DND-41 (cell line): ENCODE measurements at regions not wholly inside any gene's neighbourhood (a gene's known extent, or its start where the extent isn't known, plus 50 kb on each side); places are given as distances from the start of the nearest gene placed in this dataset.
"Not testable (repeated sequence)": the region's sequence is repeated elsewhere in the genome, so short reads cannot be mapped to it uniquely, and the experiment has no call there.

Experiments
- ATAC-seq: fragments of 200-7000 bp; cut with Tn5 transposase; 3 replicates; pipeline ENCODE4 v1.9.1; 2021; ENCODE audit warnings: low read depth; ENCODE audit not compliant: insufficient read depth
- DNase-seq: peaks from one replicate; pipeline ENCODE4 v3.0.0-alpha.2; 2020
- H2AFZ ChIP-seq: 2 replicates; pipeline ENCODE4 v1.6.0; 2012; ENCODE audit warnings: low read depth, low read length
- H3K27ac ChIP-seq: 2 replicates; pipeline ENCODE4 v1.5.1; 2012; ENCODE audit warnings: low read length, inconsistent platforms
- H3K27me3 ChIP-seq: fragments of 200-600 bp; sonication (generic); 2 replicates; pipeline ENCODE4 v1.6.0; 2012; ENCODE audit warnings: low read length, mild to moderate bottlenecking, inconsistent platforms; ENCODE audit not compliant: insufficient read depth, poor library complexity
- H3K36me3 ChIP-seq: 2 replicates; pipeline ENCODE4 v1.5.1; 2012; ENCODE audit warnings: low read length, inconsistent platforms; ENCODE audit not compliant: insufficient read depth
- H3K4me1 ChIP-seq: 2 replicates; pipeline ENCODE4 v1.5.1; 2012; ENCODE audit warnings: mild to moderate bottlenecking, low read length; ENCODE audit not compliant: insufficient read depth
- H3K4me2 ChIP-seq: 2 replicates; pipeline ENCODE4 v1.6.0; 2012; ENCODE audit warnings: mild to moderate bottlenecking, moderate library complexity, low read length, inconsistent platforms; ENCODE audit not compliant: insufficient read depth
- H3K4me3 ChIP-seq, 2 experiments: fragments of 200-600 bp in 1 of 2; shearing (Covaris generic) in 1 of 2; 2 replicates each; pipeline ENCODE4 v1.5.1; 2012 to 2016; ENCODE audit warnings: inconsistent platforms in 2 of 2, low read length in 2 of 2, mild to moderate bottlenecking in 2 of 2, low read depth in 1 of 2, moderate library complexity in 1 of 2
- H3K79me2 ChIP-seq: 2 replicates; pipeline ENCODE4 v1.6.0; 2012; ENCODE audit warnings: low read length, inconsistent platforms; ENCODE audit not compliant: insufficient read depth
- H3K9ac ChIP-seq: 2 replicates; pipeline ENCODE4 v1.6.0; 2012; ENCODE audit warnings: low read depth, mild to moderate bottlenecking, inconsistent platforms, low read length, moderate library complexity
- H3K9me3 ChIP-seq: 2 replicates; pipeline ENCODE4 v1.5.1; 2012; ENCODE audit warnings: low read length, moderate library complexity, mild to moderate bottlenecking, inconsistent platforms; ENCODE audit not compliant: insufficient read depth, severe bottlenecking
- H4K20me1 ChIP-seq: 2 replicates; pipeline ENCODE4 v1.6.0; 2012; ENCODE audit warnings: low read length; ENCODE audit not compliant: insufficient read depth
- EZH2 ChIP-seq: IDR thresholded peaks from 3 replicates; pipeline ENCODE4 v1.6.1; 2012; ENCODE audit warnings: borderline replicate concordance, low read depth, mild to moderate bottlenecking, moderate library complexity, low read length, inconsistent platforms; ENCODE audit not compliant: severe bottlenecking
- TF ChIP-seq, protein P1 (sequence below): IDR thresholded peaks from 2 replicates; pipeline ENCODE4 v1.5.1; 2012; ENCODE audit warnings: borderline replicate concordance, low read length, moderate library complexity, mild to moderate bottlenecking; ENCODE audit not compliant: poor library complexity, severe bottlenecking; ENCODE audit errors: extremely low read depth

GRCh38 chr15:26029146-26029545 lies 166.0 kb upstream of the ATP10A start:
- ATAC-seq (no peak), DNase-seq (no peak)
- H3K79me2 ChIP-seq: no peaks in the 10 kb centered on the region
- no peak overlapping the region for H3K4me3 ChIP-seq
- no peaks in the 10 kb centered on the region for H3K36me3 ChIP-seq
- TF ChIP-seq, protein P1, sequence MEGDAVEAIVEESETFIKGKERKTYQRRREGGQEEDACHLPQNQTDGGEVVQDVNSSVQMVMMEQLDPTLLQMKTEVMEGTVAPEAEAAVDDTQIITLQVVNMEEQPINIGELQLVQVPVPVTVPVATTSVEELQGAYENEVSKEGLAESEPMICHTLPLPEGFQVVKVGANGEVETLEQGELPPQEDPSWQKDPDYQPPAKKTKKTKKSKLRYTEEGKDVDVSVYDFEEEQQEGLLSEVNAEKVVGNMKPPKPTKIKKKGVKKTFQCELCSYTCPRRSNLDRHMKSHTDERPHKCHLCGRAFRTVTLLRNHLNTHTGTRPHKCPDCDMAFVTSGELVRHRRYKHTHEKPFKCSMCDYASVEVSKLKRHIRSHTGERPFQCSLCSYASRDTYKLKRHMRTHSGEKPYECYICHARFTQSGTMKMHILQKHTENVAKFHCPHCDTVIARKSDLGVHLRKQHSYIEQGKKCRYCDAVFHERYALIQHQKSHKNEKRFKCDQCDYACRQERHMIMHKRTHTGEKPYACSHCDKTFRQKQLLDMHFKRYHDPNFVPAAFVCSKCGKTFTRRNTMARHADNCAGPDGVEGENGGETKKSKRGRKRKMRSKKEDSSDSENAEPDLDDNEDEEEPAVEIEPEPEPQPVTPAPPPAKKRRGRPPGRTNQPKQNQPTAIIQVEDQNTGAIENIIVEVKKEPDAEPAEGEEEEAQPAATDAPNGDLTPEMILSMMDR: no peak
- TF ChIP-seq EZH2: no peak
- no peak overlapping the region for H2AFZ ChIP-seq
- H3K4me1 ChIP-seq: no peaks in the 10 kb centered on the region
- H3K9ac ChIP-seq: no peak overlapping the region
- H3K27ac ChIP-seq: no peak overlapping the region
- H4K20me1 ChIP-seq: no peaks in the 10 kb centered on the region
- H3K4me2 ChIP-seq: no peak overlapping the region
- no peaks in the 10 kb centered on the region for H3K9me3 ChIP-seq
- H3K27me3 ChIP-seq: no peaks in the 10 kb centered on the region

- TF ChIP-seq, protein P1: no peak
- TF ChIP-seq EZH2: no peak
- no peaks in the 10 kb centered on the region for H3K79me2 ChIP-seq
- H3K4me2 ChIP-seq: no peak overlapping the region
- H4K20me1 ChIP-seq: no peaks in the 10 kb centered on the region
- no peaks in the 10 kb centered on the region for H3K4me1 ChIP-seq
- no peaks in the 10 kb centered on the region for H3K27me3 ChIP-seq
- no peak overlapping the region for H2AFZ ChIP-seq
- no peaks in the 10 kb centered on the region for H3K9me3 ChIP-seq
- no peaks in the 10 kb centered on the region for H3K36me3 ChIP-seq
- no peak overlapping the region for H3K9ac ChIP-seq
- DNase-seq (no peak), ATAC-seq (no peak)
- no peak overlapping the region for H3K4me3 ChIP-seq
- no peak overlapping the region for H3K27ac ChIP-seq
These were observed 165.1 kb upstream of the ATP10A start for GRCh38 chr15:26028086-26028740.

- not testable (repeated sequence) for H4K20me1 ChIP-seq, H3K9me3 ChIP-seq, DNase-seq, H3K27ac ChIP-seq, H3K36me3 ChIP-seq, H3K27me3 ChIP-seq, H3K4me1 ChIP-seq, H3K4me2 ChIP-seq, H2AFZ ChIP-seq, H3K9ac ChIP-seq, H3K4me3 ChIP-seq, ATAC-seq, H3K79me2 ChIP-seq
These were observed 163.5 kb upstream of the ATP10A start for GRCh38 chr15:26026671-26027070.

GRCh38 chr15:26024241-26024640 lies 161.1 kb upstream of the ATP10A start:
- no peak overlapping the region for H2AFZ ChIP-seq
- no peak overlapping the region for H3K9ac ChIP-seq
- no peaks in the 10 kb centered on the region for H3K36me3 ChIP-seq
- H3K79me2 ChIP-seq: no peaks in the 10 kb centered on the region
- no peak overlapping the region for H3K4me3 ChIP-seq
- no peaks in the 10 kb centered on the region for H4K20me1 ChIP-seq
- TF ChIP-seq, protein P1: no peak
- no peak for TF ChIP-seq EZH2
- H3K4me2 ChIP-seq: no peak overlapping the region
- no peaks in the 10 kb centered on the region for H3K9me3 ChIP-seq
- DNase-seq (no peak), ATAC-seq (no peak)
- no peak overlapping the region for H3K27ac ChIP-seq
- no peaks in the 10 kb centered on the region for H3K4me1 ChIP-seq
- no peaks in the 10 kb centered on the region for H3K27me3 ChIP-seq
